ENCODE measurements at regions not wholly inside any gene's neighbourhood (a gene's known extent, or its start where the extent isn't known, plus 50 kb on each side); places are given as distances from the start of the nearest gene placed in this dataset.

GRCh38 chr5:136620016-136620419 lies 254.7 kb upstream of the TRPC7 start:
- TF ChIP-seq CTCF (IDR thresholded peaks at IDR 0.05; ENCODE audit: low read length) (no peak), EZH2 (optimal IDR thresholded peaks at IDR 0.05; ENCODE audit: low read depth, low read length) (no peak)
